Endothelial cell of umbilical vein (primary cell): ENCODE measurements at regions not wholly inside any gene's neighbourhood (a gene's known extent, or its start where the extent isn't known, plus 50 kb on each side); places are given as distances from the start of the nearest gene placed in this dataset.

Experiments used
- BruUV-seq: library from RNA; stranded (reverse); fragments of 400-500 nt; replicated peaks from 2 replicates; lab custom pipeline; 2021; lab: Mats Ljungman, UMichigan
- CTCF ChIA-PET: fragments of 300-600, 350-600 bp; sonication (Branson Sonifier 250); formaldehyde crosslinking; loops from one replicate; lab custom pipeline; 2021; ENCODE audit warnings: antibody characterized with exemption, inconsistent platforms; lab: Charles Lee
- POLR2A ChIA-PET: fragments of 300-600, 350-600 bp; sonication (Branson Sonifier 250); formaldehyde crosslinking; loops from one replicate; lab custom pipeline; 2021; ENCODE audit warnings: antibody characterized with exemption, inconsistent platforms; lab: Charles Lee
- DNase-seq: peaks from one replicate; pipeline ENCODE4 v3.0.0-alpha.2; 2011; ENCODE audit warnings: low read depth, low spot score
- FAIRE-seq: peaks from 2 replicates; lab custom pipeline; 2011; peaks lifted over from hg19 to GRCh38; lab: Jason Lieb, UNC
- H2AFZ ChIP-seq: 2 replicates; pipeline ENCODE4 v1.6.0; 2012; ENCODE audit warnings: low read depth, low read length, control low read depth, inconsistent platforms
- H3K27ac ChIP-seq: 2 replicates; pipeline ENCODE4 v1.5.1; 2011; ENCODE audit warnings: low read depth, mild to moderate bottlenecking, control low read depth, low read length, moderate library complexity; ENCODE audit not compliant: insufficient read depth
- H3K27me3 ChIP-seq, 2 experiments: 2 replicates each; pipeline versions ENCODE4 v1.6.0 to v1.6.1; 2011; ENCODE audit warnings: low read length in 2 of 2, mixed read lengths in 1 of 2; ENCODE audit not compliant: control insufficient read depth in 2 of 2, insufficient read depth in 2 of 2
- H3K36me3 ChIP-seq, 2 experiments: 2 replicates in 1 of 2; 3 replicates in 1 of 2; pipeline ENCODE4 v1.5.1; 2011; ENCODE audit warnings: low read length in 2 of 2, mild to moderate bottlenecking in 1 of 2, moderate library complexity in 1 of 2; ENCODE audit not compliant: control insufficient read depth in 2 of 2, insufficient read depth in 2 of 2; ENCODE audit errors: extremely low read depth in 1 of 2
- H3K4me1 ChIP-seq: 3 replicates; pipeline ENCODE4 v1.5.1; 2011; ENCODE audit warnings: mild to moderate bottlenecking, low read length; ENCODE audit not compliant: control insufficient read depth, insufficient read depth; ENCODE audit errors: extremely low read depth
- H3K4me2 ChIP-seq: 2 replicates; pipeline ENCODE4 v1.6.1; 2011; ENCODE audit warnings: low read length, control low read depth, mixed read lengths; ENCODE audit not compliant: insufficient read depth
- H3K4me3 ChIP-seq, 3 experiments: fragments of 200-600 bp in 1 of 3; sonication (generic), shearing (Covaris generic) in 1 of 3; replicated peaks in 1 of 3; 2 replicates each; pipeline ENCODE4 v1.5.1; 2011 to 2016; ENCODE audit warnings: control low read depth in 3 of 3, low read length in 3 of 3, mild to moderate bottlenecking in 2 of 3, inconsistent platforms in 1 of 3, low read depth in 1 of 3, moderate library complexity in 1 of 3; ENCODE audit not compliant: insufficient read depth in 1 of 3
- H3K79me2 ChIP-seq: 2 replicates; pipeline ENCODE4 v1.6.0; 2012; ENCODE audit warnings: low read length, inconsistent platforms; ENCODE audit not compliant: control insufficient read depth, insufficient read depth
- H3K9ac ChIP-seq: replicated peaks from 2 replicates; pipeline ENCODE3; 2011; ENCODE audit warnings: low read length, control low read depth; ENCODE audit not compliant: insufficient read depth; ENCODE audit errors: extremely low read depth
- H3K9me1 ChIP-seq: replicated peaks from 3 replicates; pipeline ENCODE4 v1.6.0; 2011; ENCODE audit warnings: mild to moderate bottlenecking, low read length; ENCODE audit not compliant: control insufficient read depth, insufficient read depth; ENCODE audit errors: extremely low read depth
- H3K9me3 ChIP-seq: replicated peaks from 2 replicates; pipeline ENCODE4 v1.5.1; 2012; ENCODE audit warnings: low read length, inconsistent platforms; ENCODE audit not compliant: control insufficient read depth, insufficient read depth
- H4K20me1 ChIP-seq: replicated peaks from 2 replicates; pipeline ENCODE3; 2011; ENCODE audit warnings: mild to moderate bottlenecking, low read length; ENCODE audit not compliant: control insufficient read depth, insufficient read depth; ENCODE audit errors: extremely low read depth
- CTCF ChIP-seq, 2 donors: IDR thresholded peaks; 1 replicate in 1 of 2; 2 replicates in 1 of 2; pipeline ENCODE4 v1.5.1; 2011; ENCODE audit warnings: low read length in 2 of 2, mild to moderate bottlenecking in 2 of 2, moderate library complexity in 2 of 2, control low read depth in 1 of 2, inconsistent platforms in 1 of 2, low read depth in 1 of 2; ENCODE audit not compliant: insufficient read depth in 1 of 2; ENCODE audit errors: extremely low read depth in 1 of 2
- EZH2 ChIP-seq: IDR thresholded peaks from 2 replicates; pipeline ENCODE4 v1.6.1; 2012; ENCODE audit warnings: borderline replicate concordance, low read depth, mild to moderate bottlenecking, moderate library complexity, low read length, inconsistent platforms; ENCODE audit not compliant: severe bottlenecking
- FOS ChIP-seq: IDR thresholded peaks from 2 replicates; pipeline ENCODE4 v1.6.1; 2011; ENCODE audit warnings: mild to moderate bottlenecking, low read length, moderate library complexity, borderline replicate concordance; ENCODE audit not compliant: insufficient read depth
- GATA2 ChIP-seq: IDR thresholded peaks from 2 replicates; pipeline ENCODE4 v1.7.0; 2011; ENCODE audit warnings: low read depth, mild to moderate bottlenecking, moderate library complexity, mixed read lengths, low read length; ENCODE audit not compliant: insufficient read length, insufficient read depth
- JUN ChIP-seq: IDR thresholded peaks from 2 replicates; pipeline ENCODE4 v1.6.1; 2011; ENCODE audit warnings: borderline replicate concordance, low read depth; ENCODE audit not compliant: insufficient read length, insufficient read depth
- MYC ChIP-seq: IDR thresholded peaks from one replicate; pipeline ENCODE4 v1.6.1; 2011; ENCODE audit warnings: mild to moderate bottlenecking, low read depth, low read length
- POLR2A ChIP-seq: IDR thresholded peaks from 2 replicates; pipeline ENCODE4 v1.6.1; 2012; ENCODE audit warnings: low read depth, mild to moderate bottlenecking, control low read depth, low read length
- POLR2AphosphoS5 ChIP-seq: IDR thresholded peaks from 2 replicates; pipeline ENCODE4 v1.6.1; 2012; ENCODE audit warnings: low read depth, mild to moderate bottlenecking, control low read depth, low read length, moderate library complexity; ENCODE audit not compliant: insufficient read depth
- dilution Hi-C: fragments of 300-500 bp; cut with MboI; formaldehyde crosslinking; loops from one replicate; pipeline ENCODE4 v1.15.0; 2019; ENCODE audit warnings: low sequenced_read_pairs; ENCODE audit not compliant: extremely low pct_ligation_motif_present
- intact Hi-C: fragments of 100-400 bp; cut with micrococcal nuclease; formaldehyde crosslinking; loops from one replicate; pipeline ENCODE4 v1.10.0; 2022
- TF ChIP-seq, protein P1 (sequence below): IDR thresholded peaks from 2 replicates; pipeline ENCODE4 v1.6.1; 2011; ENCODE audit not compliant: insufficient read depth, insufficient read length

DNA sequence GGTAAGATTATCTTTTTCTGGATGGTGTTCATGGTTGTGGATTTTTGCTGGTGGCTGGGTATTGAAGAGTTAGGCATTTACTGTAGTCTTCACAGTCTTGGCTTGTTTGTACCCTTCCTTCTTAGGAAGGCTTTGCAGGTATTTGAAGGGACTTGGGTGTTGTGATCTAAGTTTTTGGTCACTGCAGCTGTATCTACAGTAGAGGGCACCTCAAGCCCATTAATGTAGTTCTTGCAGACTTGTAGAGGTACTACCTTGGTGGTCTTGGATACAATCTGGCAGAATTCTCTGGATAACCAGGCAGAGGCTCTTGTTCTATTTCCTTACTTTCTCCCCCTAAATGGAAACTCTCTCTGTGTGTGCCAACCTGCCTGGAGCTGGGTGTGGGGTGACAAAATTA lies 155.8 kb upstream of the BRINP3 start:
- no peak for FAIRE-seq
- DNase-seq: no peak
- Histone ChIP-seq H3K27me3 (no peaks in the 10 kb centered on the region), H3K79me2 (no peaks in the 10 kb centered on the region), H3K9me3 (no peaks in the 10 kb centered on the region), H3K9ac (no peak overlapping the region), H3K36me3 (no peaks in the 10 kb centered on the region), H3K4me2 (no peak overlapping the region), H3K4me3 (no peak overlapping the region), H3K4me1 (no peaks in the 10 kb centered on the region), H2AFZ (no peak overlapping the region), H4K20me1 (no peaks in the 10 kb centered on the region), H3K27ac (no peak overlapping the region), H3K9me1 (no peaks in the 10 kb centered on the region)
- CTCF ChIA-PET: no interaction called here
- POLR2A ChIA-PET: no interaction called here
- intact Hi-C loops: loop anchor here (2.0 to 10.0 kb wide), 2 partner anchors 493 to 1811 kb away; no protein-coding TSS in a partner anchor
- TF ChIP-seq EZH2: no peak
- TF ChIP-seq, protein P1, sequence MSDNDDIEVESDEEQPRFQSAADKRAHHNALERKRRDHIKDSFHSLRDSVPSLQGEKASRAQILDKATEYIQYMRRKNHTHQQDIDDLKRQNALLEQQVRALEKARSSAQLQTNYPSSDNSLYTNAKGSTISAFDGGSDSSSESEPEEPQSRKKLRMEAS: no peak
- no peak for TF ChIP-seq JUN
- TF ChIP-seq FOS: no peak
- no peak for TF ChIP-seq CTCF (IDR thresholded peaks at IDR 0.05; ENCODE audit: extremely low read depth in 1 of 2, insufficient read depth in 1 of 2, low read depth in 1 of 2, low read length in 2 of 2)
- TF ChIP-seq POLR2A: no peak
- no peak for TF ChIP-seq POLR2AphosphoS5
- no peak for TF ChIP-seq GATA2
- no peak for TF ChIP-seq MYC
- no TSS peak for BruUV-seq
- dilution Hi-C loops: no loop called here
